ENCODE measurements at regions not wholly inside any gene's neighbourhood (a gene's known extent, or its start where the extent isn't known, plus 50 kb on each side); places are given as distances from the start of the nearest gene placed in this dataset.

DNA sequence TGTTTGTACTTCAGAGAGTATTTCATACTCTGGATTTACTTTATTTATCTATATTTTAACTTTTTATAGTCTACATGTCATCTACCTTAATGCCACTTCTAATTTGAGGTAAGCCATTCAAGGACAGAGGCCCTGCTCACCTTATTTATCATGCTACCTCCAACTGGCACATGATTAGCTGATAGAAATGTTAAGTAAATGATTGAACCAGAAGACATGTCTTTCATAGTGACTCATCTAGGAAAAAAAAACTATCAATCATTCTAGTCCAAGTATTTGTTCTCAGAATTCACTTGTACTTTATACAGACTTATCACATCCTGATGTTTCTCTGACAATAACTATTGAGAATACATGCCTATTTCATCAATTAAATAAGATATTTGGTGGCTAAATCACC is 856.3 kb downstream of the XPNPEP1 start:
- TF ChIP-seq, protein P1, sequence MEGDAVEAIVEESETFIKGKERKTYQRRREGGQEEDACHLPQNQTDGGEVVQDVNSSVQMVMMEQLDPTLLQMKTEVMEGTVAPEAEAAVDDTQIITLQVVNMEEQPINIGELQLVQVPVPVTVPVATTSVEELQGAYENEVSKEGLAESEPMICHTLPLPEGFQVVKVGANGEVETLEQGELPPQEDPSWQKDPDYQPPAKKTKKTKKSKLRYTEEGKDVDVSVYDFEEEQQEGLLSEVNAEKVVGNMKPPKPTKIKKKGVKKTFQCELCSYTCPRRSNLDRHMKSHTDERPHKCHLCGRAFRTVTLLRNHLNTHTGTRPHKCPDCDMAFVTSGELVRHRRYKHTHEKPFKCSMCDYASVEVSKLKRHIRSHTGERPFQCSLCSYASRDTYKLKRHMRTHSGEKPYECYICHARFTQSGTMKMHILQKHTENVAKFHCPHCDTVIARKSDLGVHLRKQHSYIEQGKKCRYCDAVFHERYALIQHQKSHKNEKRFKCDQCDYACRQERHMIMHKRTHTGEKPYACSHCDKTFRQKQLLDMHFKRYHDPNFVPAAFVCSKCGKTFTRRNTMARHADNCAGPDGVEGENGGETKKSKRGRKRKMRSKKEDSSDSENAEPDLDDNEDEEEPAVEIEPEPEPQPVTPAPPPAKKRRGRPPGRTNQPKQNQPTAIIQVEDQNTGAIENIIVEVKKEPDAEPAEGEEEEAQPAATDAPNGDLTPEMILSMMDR (IDR thresholded peaks at IDR 0.05) = no peak
- no peak for TF ChIP-seq POLR2A (IDR thresholded peaks at IDR 0.05)

Data from testis (tissue), 2 donors.